GM13977 (cell line): ENCODE measurements at regions not wholly inside any gene's neighbourhood (a gene's known extent, or its start where the extent isn't known, plus 50 kb on each side); places are given as distances from the start of the nearest gene placed in this dataset.

Experiments used
- DNase-seq: peaks from one replicate; pipeline ENCODE4 v3.0.0; 2012; ENCODE audit warnings: low spot score
- in situ Hi-C: fragments of 300-500 bp; cut with MboI; formaldehyde crosslinking; loops from one replicate; pipeline ENCODE4 v1.12.0; 2022; ENCODE audit warnings: low sequenced_read_pairs, low pct_unique_long_range_greater_than_20kb, mixed read lengths, inconsistent platforms; ENCODE audit not compliant: unreplicated experiment
- TF ChIP-seq, protein P1 (sequence below): IDR thresholded peaks from 2 replicates; pipeline ENCODE4 v1.5.1; 2012; ENCODE audit warnings: mild to moderate bottlenecking, control low read depth; ENCODE audit not compliant: insufficient read depth; ENCODE audit errors: extremely low read depth, missing control alignments

DNA sequence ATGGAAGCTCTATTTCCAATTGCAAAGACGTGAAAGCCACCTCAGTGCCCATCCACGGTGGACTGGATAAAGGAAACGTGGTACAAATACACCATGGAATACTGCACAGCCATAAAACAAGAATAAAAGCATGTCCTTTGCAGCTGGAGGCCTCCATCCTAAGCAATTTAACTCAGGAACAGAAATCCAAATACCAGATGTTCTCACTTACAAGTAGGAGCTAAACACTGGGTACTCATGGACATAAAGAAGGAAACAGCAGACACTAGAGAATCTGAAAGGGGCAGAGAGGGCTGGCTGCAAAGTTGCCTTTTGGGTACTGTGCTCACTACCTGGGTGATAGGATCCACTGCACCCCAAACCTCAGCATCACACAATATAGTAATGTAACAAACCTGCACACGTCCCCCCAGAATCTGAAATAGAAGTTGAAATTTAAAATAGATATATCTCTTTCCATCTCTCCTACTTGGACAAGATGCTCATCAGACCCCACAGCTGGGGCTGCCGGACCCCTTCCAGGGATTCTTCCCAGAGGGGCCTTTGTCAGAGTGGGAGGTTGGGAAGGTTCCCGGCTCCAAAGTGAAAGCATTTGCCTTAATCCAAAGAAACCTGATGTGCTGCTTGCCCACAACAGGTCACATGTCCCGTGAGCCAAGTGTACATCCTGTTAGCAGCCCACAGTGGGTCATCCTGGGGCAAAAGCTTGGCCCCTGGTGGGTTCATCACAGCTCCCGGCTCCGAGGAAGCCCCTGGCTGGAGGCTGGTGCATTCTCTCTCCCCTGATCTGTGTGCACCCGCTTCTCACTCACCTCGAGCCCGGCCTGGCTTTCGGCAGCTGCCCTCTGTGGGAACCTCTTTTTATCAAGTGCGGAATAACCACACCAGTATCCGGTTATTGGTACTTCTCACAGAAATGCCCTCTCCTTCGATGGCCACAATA is 172.3 kb upstream of the PPP2R2D start:
- DNase-seq = no peak
- TF ChIP-seq, protein P1, sequence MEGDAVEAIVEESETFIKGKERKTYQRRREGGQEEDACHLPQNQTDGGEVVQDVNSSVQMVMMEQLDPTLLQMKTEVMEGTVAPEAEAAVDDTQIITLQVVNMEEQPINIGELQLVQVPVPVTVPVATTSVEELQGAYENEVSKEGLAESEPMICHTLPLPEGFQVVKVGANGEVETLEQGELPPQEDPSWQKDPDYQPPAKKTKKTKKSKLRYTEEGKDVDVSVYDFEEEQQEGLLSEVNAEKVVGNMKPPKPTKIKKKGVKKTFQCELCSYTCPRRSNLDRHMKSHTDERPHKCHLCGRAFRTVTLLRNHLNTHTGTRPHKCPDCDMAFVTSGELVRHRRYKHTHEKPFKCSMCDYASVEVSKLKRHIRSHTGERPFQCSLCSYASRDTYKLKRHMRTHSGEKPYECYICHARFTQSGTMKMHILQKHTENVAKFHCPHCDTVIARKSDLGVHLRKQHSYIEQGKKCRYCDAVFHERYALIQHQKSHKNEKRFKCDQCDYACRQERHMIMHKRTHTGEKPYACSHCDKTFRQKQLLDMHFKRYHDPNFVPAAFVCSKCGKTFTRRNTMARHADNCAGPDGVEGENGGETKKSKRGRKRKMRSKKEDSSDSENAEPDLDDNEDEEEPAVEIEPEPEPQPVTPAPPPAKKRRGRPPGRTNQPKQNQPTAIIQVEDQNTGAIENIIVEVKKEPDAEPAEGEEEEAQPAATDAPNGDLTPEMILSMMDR = no peak
- in situ Hi-C loops = no loop called here

DNA sequence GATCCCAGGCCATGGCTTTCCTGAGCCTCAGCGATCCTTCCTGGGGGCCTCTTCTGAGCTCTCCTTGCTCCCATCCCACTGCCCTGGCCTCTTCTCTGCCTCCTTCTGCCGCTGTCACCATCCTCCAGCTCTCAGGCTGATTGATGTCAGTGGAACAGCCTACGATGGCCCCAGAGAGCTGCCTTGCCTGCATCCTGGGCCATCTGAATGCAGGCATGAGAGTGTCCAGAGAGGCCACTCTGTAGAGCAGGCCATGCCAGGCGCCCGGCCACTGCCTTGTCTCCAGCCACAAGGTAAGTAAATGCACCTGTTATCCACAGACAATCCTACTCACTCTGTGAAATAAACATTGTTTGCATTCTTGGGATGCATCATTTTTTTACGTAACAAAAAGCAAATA is 171.4 kb upstream of the PPP2R2D start:
- DNase-seq = no peak
- in situ Hi-C loops = no loop called here
- TF ChIP-seq, protein P1 = no peak

DNA sequence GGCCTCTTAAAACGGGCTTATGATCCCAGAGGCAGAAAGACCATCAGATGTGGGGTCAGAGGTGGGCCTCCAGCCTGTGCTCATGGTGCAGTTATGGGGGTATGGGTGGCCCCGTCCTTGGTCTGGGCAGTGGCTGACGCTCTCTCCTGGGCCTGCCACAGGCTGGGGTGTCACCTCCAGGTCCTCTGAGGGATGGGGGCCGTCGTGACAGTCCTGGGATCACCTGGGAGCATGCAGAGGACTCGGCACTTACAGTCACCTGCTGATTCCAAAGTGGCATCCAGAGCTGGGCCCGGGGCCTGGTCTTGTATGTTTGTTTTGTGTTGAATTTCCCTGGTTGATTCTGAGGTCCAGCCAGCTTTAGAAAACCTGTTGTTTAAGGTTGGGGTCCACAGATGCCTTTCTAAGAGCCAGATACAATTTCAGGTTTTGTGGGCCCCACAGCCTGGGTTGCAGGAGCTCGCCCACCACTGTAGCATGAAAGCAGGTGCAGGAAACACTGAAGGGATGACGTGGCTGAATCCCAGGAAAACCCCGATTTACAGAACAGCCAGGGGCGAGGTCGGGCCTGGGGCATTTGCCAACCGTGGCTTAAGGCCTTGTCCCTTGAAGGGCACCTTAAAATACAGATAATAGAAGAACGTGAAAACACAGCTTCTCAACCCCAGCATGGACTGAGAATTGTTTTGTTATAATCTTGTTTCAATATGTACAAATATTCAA is 170.7 kb upstream of the PPP2R2D start:
- TF ChIP-seq, protein P1 = no peak
- DNase-seq = no peak
- in situ Hi-C loops = no loop called here

DNA sequence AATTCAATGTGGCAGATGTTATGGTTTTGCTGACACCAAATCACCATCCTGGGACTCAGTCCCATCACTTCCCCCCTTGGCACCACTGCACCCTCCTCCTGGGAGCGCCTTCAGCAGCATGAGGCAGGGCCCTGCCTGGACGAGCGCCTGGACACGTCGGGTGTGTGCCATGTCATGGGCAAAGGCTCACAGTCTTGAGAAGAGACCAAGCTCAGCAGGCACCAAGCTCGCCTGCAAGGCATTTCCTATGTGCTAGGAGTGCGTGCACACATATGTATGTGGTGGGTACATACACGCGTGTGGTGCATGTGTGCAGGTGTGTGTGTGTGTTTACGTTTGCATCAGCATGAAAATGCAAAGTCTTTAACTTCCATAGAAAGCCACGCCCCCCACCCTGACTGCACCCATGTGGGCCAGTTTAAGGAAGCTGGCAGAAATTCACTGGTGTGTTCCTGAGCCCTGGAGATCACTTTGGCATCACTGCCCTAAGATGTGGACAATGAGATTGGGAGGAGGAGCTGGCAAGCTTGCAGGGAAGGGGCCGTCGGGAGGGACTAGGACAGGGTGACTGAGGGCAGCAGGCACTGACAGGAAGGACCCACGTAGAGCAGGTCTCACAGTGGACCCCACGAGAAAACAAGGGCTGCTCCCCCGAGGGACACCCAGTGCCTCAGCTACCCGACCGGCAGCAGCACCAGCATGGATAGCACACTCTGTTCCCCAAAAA is 169.9 kb upstream of the PPP2R2D start:
- in situ Hi-C loops = no loop called here
- no peak for DNase-seq

DNA sequence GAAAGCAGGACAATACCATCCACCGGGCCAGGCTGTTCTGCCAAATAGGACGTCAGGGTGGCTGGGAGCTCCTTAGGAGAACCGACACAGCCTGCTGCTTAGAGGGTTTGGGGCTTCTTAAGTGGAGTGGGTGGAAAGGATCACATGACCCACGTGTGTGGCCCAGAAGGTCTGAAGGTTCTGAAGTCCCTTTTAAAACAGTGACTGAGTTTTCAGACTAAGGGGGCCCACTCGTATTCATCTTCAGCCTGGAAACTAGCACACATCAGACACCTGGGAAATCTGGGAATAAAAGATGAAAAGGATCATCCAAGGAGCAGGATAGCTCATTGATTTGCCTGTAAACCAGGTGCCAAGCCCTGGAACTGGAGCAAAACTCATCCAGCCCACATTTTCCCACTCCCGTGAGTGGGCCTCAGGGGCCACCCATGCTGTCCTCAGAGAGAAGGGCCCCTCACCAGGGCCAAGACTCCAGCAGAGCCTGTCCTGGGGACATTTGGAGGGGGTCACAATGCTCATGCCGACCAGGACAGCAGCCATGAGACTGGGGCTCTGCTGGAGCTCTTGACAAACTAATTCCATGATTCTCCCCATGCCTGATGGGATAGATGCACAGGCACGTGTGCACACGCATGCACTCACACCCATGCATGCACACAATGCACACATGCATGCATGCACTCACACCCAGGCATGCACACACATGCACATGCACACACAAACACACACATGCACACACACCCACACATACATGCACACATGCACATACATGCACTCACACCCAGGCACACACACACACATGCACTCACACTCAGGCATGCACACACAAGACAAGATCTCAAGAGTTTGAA is 168.8 kb upstream of the PPP2R2D start:
- TF ChIP-seq, protein P1 = no peak
- DNase-seq = no peak
- in situ Hi-C loops = no loop called here

More for the DNA sequence above, 169.9 kb upstream of the PPP2R2D start:
- TF ChIP-seq, protein P1 = no peak

DNA sequence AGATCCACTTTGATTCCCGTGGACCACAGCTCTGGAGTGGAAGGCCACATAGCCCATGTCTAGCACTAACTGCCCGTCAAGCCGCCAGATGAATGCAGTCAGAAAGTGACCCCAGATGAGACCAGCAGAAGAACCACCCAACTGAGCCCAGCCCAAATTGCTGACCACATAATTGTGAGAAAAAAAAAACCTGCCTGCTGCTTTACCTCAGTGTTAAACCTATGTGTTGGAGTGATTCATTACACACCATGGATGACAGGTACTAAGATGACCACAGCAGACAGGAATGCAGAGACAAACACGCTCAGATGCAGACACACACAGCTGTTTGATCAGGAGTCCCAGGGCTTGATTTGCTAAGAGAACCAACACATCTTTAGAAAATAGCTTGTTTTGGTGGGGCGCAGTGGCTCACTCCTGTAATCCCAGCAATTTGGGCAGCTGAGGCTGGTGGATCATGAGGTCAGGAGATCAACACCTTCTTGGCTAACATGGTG is 168.1 kb upstream of the PPP2R2D start:
- in situ Hi-C loops = no loop called here
- no peak for DNase-seq

More for the DNA sequence above, 168.1 kb upstream of the PPP2R2D start:
- TF ChIP-seq, protein P1 = no peak
